Stimulated activated naive CD8-positive, alpha-beta T cell treated with anti-CD3 and anti-CD28 coated beads, Interleukin-15, Interleukin-2, amounts not matched to agents 100 ng/mL and 50 ng/mL, for 24 hours (primary cell): ENCODE measurements at regions not wholly inside any gene's neighbourhood (a gene's known extent, or its start where the extent isn't known, plus 50 kb on each side); places are given as distances from the start of the nearest gene placed in this dataset.

Experiments
- H3K27ac Mint-ChIP-seq: one replicate; pipeline ENCODE4 v1.8.0; 2021; ENCODE audit warnings: mild to moderate bottlenecking, mixed read lengths
- H3K27me3 Mint-ChIP-seq: one replicate; pipeline ENCODE4 v1.8.0; 2021; ENCODE audit warnings: mixed read lengths
- H3K36me3 Mint-ChIP-seq: one replicate; pipeline ENCODE4 v1.8.0; 2021; ENCODE audit warnings: low read depth, mixed read lengths
- H3K4me1 Mint-ChIP-seq: one replicate; pipeline ENCODE4 v1.8.0; 2021; ENCODE audit warnings: low read depth, mixed read lengths
- H3K4me3 Mint-ChIP-seq: one replicate; pipeline ENCODE4 v1.8.0; 2021; ENCODE audit warnings: mild to moderate bottlenecking, mixed read lengths
- H3K9me3 Mint-ChIP-seq: one replicate; pipeline ENCODE4 v1.8.0; 2021; ENCODE audit warnings: mixed read lengths

DNA sequence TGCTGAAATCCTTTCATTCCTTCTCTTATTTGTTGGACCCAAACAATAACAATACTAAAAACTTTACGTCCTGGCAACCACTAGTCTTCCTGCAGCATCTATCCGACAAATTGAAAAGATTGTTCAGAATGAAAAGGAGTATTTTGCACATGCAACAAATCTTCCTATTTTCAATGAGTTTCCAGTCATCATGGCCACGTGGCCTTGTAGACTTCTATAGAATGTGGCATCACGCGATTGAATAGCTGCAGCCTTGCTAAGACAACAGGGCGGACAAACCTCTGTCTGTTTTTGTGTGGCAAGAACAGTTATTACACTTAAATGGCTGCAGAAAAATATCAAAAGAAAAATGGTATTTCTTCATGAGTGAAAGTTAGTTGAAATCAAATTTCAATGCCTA lies 297.9 kb upstream of the LCORL start:
- no peaks in the 10 kb centered on the region for H3K36me3 Mint-ChIP-seq
- no peak overlapping the region for H3K4me3 Mint-ChIP-seq
- H3K27ac Mint-ChIP-seq: no peak overlapping the region
- peaks cover 32% of the 10 kb centered on the region for H3K27me3 Mint-ChIP-seq
- no peaks in the 10 kb centered on the region for H3K4me1 Mint-ChIP-seq
- no peaks in the 10 kb centered on the region for H3K9me3 Mint-ChIP-seq

GRCh38 chr4:18318682-18319388 lies 297.3 kb upstream of the LCORL start:
- Mint-ChIP-seq H3K36me3 (no peaks in the 10 kb centered on the region), H3K27ac (no peak overlapping the region), H3K27me3 (peaks cover 32% of the 10 kb centered on the region), H3K4me1 (no peaks in the 10 kb centered on the region), H3K4me3 (no peak overlapping the region), H3K9me3 (no peaks in the 10 kb centered on the region)

DNA sequence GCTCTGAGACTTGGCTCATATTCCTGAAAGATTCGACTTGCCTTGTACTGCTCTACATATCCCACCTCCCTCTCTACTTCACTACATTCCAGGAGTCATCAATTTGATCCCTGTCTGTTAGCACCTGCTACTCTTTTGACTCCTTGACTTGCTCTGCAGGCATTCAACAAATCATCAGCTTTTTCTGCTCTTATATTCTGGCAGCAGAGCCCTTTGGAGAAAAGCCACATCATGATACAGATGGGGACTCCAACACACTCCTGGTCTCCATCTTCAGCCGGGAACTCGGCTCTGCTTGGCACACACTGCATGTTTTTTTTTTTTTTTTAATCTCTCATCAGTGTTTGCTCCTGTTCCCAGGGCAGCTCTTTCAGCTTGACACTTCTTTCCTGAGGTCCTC lies 293.2 kb upstream of the LCORL start:
- Mint-ChIP-seq H3K4me1 (no peaks in the 10 kb centered on the region), H3K9me3 (no peaks in the 10 kb centered on the region)

GRCh38 chr4:18297684-18298083 lies 276.1 kb upstream of the LCORL start:
- Mint-ChIP-seq H3K36me3 (no peaks in the 10 kb centered on the region), H3K9me3 (no peaks in the 10 kb centered on the region), H3K4me3 (no peak overlapping the region), H3K27ac (no peak overlapping the region), H3K27me3 (no peaks in the 10 kb centered on the region), H3K4me1 (no peaks in the 10 kb centered on the region)

More for the DNA sequence above, 293.2 kb upstream of the LCORL start:
- H3K4me3 Mint-ChIP-seq: no peak overlapping the region
- H3K27ac Mint-ChIP-seq: no peak overlapping the region
- no peaks in the 10 kb centered on the region for H3K36me3 Mint-ChIP-seq
- peaks cover 20% of the 10 kb centered on the region for H3K27me3 Mint-ChIP-seq

- Mint-ChIP-seq H3K27ac (no peak overlapping the region), H3K4me1 (no peaks in the 10 kb centered on the region), H3K27me3 (no peaks in the 10 kb centered on the region), H3K36me3 (no peaks in the 10 kb centered on the region), H3K9me3 (no peaks in the 10 kb centered on the region), H3K4me3 (no peak overlapping the region)
Measured at GRCh38 chr4:18296411-18296810, 274.9 kb upstream of the LCORL start.

- Mint-ChIP-seq H3K4me1 (no peaks in the 10 kb centered on the region), H3K27ac (no peak overlapping the region), H3K4me3 (no peak overlapping the region), H3K36me3 (no peaks in the 10 kb centered on the region), H3K27me3 (peaks cover 2% of the 10 kb centered on the region), H3K9me3 (no peaks in the 10 kb centered on the region)
Measured at GRCh38 chr4:18294846-18295245, 273.3 kb upstream of the LCORL start.

GRCh38 chr4:18294021-18294420 lies 272.5 kb upstream of the LCORL start:
- no peaks in the 10 kb centered on the region for H3K4me1 Mint-ChIP-seq
- H3K4me3 Mint-ChIP-seq: no peak overlapping the region
- H3K27me3 Mint-ChIP-seq: peaks cover 4% of the 10 kb centered on the region
- no peak overlapping the region for H3K27ac Mint-ChIP-seq
- H3K9me3 Mint-ChIP-seq: no peaks in the 10 kb centered on the region
- no peaks in the 10 kb centered on the region for H3K36me3 Mint-ChIP-seq

- no peak overlapping the region for H3K27ac Mint-ChIP-seq
- H3K4me1 Mint-ChIP-seq: no peaks in the 10 kb centered on the region
- no peak overlapping the region for H3K4me3 Mint-ChIP-seq
- H3K9me3 Mint-ChIP-seq: no peaks in the 10 kb centered on the region
- no peaks in the 10 kb centered on the region for H3K36me3 Mint-ChIP-seq
- H3K27me3 Mint-ChIP-seq: peaks cover 8% of the 10 kb centered on the region
Measured at GRCh38 chr4:18292411-18292810, 270.9 kb upstream of the LCORL start.

- Mint-ChIP-seq H3K4me3 (no peak overlapping the region), H3K27ac (no peak overlapping the region), H3K36me3 (no peaks in the 10 kb centered on the region), H3K4me1 (no peaks in the 10 kb centered on the region), H3K9me3 (no peaks in the 10 kb centered on the region), H3K27me3 (peaks cover 10% of the 10 kb centered on the region)
Measured at GRCh38 chr4:18291981-18292380, 270.4 kb upstream of the LCORL start.

GRCh38 chr4:18291256-18291655 lies 269.7 kb upstream of the LCORL start:
- H3K27me3 Mint-ChIP-seq: peaks cover 13% of the 10 kb centered on the region
- H3K36me3 Mint-ChIP-seq: no peaks in the 10 kb centered on the region
- H3K27ac Mint-ChIP-seq: no peak overlapping the region
- H3K4me1 Mint-ChIP-seq: no peaks in the 10 kb centered on the region
- no peaks in the 10 kb centered on the region for H3K9me3 Mint-ChIP-seq
- no peak overlapping the region for H3K4me3 Mint-ChIP-seq

DNA sequence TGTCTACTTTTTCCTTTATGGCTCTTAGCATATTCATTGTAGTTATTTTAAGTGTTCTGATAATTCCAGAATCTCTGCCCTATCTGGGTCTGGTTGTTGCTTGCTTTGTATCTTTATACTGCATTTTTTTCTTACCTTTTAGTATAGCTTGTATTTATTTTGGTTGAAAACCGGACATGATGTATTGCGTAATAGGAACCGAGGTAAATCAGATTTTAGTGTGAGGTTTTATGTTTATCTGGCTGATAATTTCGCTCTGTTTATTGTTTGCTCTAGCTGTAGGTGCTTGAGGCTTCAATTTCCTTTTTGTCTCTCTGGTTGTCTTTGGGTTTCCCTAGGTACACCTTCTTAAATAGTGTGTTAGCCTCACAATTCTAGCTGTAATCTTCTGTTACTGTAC lies 263.8 kb upstream of the LCORL start:
- H3K36me3 Mint-ChIP-seq: no peaks in the 10 kb centered on the region
- no peaks in the 10 kb centered on the region for H3K4me1 Mint-ChIP-seq
- H3K27me3 Mint-ChIP-seq: peaks cover 15% of the 10 kb centered on the region
- no peak overlapping the region for H3K27ac Mint-ChIP-seq
- no peak overlapping the region for H3K4me3 Mint-ChIP-seq
- no peaks in the 10 kb centered on the region for H3K9me3 Mint-ChIP-seq

DNA sequence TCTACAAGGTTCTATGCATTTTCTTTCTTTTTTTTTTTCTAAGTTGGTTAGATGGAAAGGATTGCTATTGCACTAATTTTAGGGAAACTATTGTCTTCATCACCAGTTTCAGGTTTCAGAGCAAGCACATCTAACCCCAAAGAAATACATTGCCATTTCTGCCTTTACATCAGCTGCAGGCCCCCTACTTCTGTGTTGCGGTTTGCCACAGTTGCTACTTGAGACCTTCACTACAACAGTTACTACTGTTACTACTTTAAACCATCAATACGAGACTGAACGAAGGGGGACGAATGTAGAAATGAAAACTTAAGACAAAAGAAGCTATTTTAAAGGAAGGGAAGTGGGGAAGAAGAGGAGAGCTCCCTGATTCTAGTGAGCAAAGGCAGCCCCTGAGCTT lies 256.7 kb upstream of the LCORL start:
- Mint-ChIP-seq H3K4me1 (no peaks in the 10 kb centered on the region), H3K9me3 (peaks cover 7% of the 10 kb centered on the region), H3K4me3 (no peak overlapping the region), H3K36me3 (no peaks in the 10 kb centered on the region), H3K27ac (no peak overlapping the region), H3K27me3 (peaks cover 3% of the 10 kb centered on the region)

DNA sequence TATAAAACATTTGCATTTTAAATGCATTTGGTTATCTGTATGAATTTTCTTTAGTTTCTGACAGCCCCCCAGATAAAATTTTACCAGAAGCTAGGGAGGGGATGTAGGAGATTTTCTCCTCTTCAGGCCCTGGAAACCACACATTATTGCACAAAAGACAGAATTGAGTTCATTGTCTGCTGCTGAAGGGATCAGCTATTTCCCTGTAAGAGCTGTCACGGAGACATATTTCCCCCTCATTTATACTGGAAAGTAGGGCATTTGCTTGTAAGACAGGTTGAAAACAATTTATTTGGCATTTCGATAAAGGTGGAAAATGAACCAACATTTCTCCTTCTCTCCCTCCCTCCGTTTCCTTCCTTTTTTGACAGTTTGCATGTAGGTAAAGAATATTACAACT lies 241.3 kb upstream of the LCORL start:
- peaks cover 3% of the 10 kb centered on the region for H3K9me3 Mint-ChIP-seq
- peaks cover 8% of the 10 kb centered on the region for H3K27me3 Mint-ChIP-seq
- no peaks in the 10 kb centered on the region for H3K4me1 Mint-ChIP-seq
- H3K36me3 Mint-ChIP-seq: no peaks in the 10 kb centered on the region
- H3K4me3 Mint-ChIP-seq: no peak overlapping the region
- H3K27ac Mint-ChIP-seq: no peak overlapping the region

DNA sequence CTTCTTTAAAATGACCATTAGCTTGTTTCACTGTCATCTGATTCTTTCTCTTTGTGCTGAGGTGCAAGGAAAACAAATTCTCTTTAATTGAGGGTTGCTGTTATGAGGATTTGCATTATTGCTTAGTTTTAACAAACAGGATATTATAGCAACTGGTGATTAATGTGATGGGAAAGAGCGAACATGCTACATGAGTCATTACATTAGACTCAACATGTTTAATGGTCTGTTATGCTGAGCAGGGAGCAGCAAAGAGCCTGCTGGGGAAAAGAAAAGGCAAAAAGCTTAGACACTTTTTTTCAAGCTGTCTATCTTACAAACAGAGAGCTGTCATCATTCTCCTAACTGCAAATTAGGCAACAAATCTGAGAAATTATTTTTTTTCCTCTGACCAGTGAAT lies 230.5 kb upstream of the LCORL start:
- Mint-ChIP-seq H3K9me3 (peaks cover 2% of the 10 kb centered on the region), H3K27me3 (no peaks in the 10 kb centered on the region), H3K4me1 (no peaks in the 10 kb centered on the region), H3K4me3 (no peak overlapping the region), H3K36me3 (no peaks in the 10 kb centered on the region), H3K27ac (no peak overlapping the region)

GRCh38 chr4:18250564-18250963 lies 229.0 kb upstream of the LCORL start:
- H3K9me3 Mint-ChIP-seq: no peaks in the 10 kb centered on the region
- no peak overlapping the region for H3K4me3 Mint-ChIP-seq
- H3K36me3 Mint-ChIP-seq: no peaks in the 10 kb centered on the region
- no peaks in the 10 kb centered on the region for H3K4me1 Mint-ChIP-seq
- H3K27ac Mint-ChIP-seq: no peak overlapping the region
- H3K27me3 Mint-ChIP-seq: no peaks in the 10 kb centered on the region

- Mint-ChIP-seq H3K9me3 (no peaks in the 10 kb centered on the region), H3K36me3 (no peaks in the 10 kb centered on the region), H3K27me3 (no peaks in the 10 kb centered on the region), H3K27ac (no peak overlapping the region), H3K4me3 (no peak overlapping the region), H3K4me1 (no peaks in the 10 kb centered on the region)
Measured at GRCh38 chr4:18248611-18249010, 227.1 kb upstream of the LCORL start.
